ENCODE measurements at regions not wholly inside any gene's neighbourhood (a gene's known extent, or its start where the extent isn't known, plus 50 kb on each side); places are given as distances from the start of the nearest gene placed in this dataset.
A peak's percentile ranks its signal among the peaks of the same experiment; 100 is the strongest.

DNA sequence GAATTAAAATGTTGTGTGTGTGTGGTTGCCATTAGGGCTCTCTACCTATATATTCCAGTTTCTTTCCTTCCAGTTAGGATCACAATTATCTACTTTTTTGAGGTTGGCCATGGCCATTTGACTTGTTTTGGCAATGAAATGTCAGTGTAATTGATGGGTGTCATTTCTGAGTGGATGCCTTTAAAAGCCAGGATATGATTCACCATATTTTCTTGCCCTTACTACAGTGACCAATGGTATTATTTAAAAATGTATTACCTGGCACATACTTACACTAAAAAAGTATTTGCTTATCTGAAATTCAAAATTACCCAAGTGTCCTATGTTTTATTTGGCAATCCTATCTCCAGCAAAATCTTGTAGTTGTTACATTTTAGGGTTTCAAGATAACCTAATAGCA is 258.7 kb upstream of the ACTBL2 start:
- Histone ChIP-seq H3K9me3 (ENCODE audit: insufficient read depth, low read depth, low read length) (no peaks in the 10 kb centered on the region), H3K4me2 (ENCODE audit: low read length) (no peak overlapping the region), H3K27me3 (ENCODE audit: insufficient read depth, low read length) (no peaks in the 10 kb centered on the region), H3K27ac (ENCODE audit: low read depth, low read length) (no peak overlapping the region), H3K9ac (ENCODE audit: low read length) (no peak overlapping the region), H3K36me3 (ENCODE audit: insufficient read depth, low read length) (no peaks in the 10 kb centered on the region), H3K4me3 (ENCODE audit: insufficient read depth, low read depth, low read length) (no peak overlapping the region), H4K20me1 (ENCODE audit: insufficient read depth, low read length) (no peaks in the 10 kb centered on the region), H3K79me2 (ENCODE audit: insufficient read depth, low read length) (no peaks in the 10 kb centered on the region), H3K4me1 (ENCODE audit: insufficient read depth, low read length) (peaks cover 7% of the 10 kb centered on the region), H2AFZ (ENCODE audit: low read depth, low read length) (no peak overlapping the region)
- no peak for FAIRE-seq
- Mint-ChIP-seq H3K27me3 (ENCODE audit: low read depth, unreplicated experiment) (no peaks in the 10 kb centered on the region), H3K9me3 (ENCODE audit: unreplicated experiment) (no peaks in the 10 kb centered on the region), H3K36me3 (ENCODE audit: low read depth, unreplicated experiment) (no peaks in the 10 kb centered on the region), H3K4me1 (ENCODE audit: low read depth, unreplicated experiment) (peaks cover 26% of the 10 kb centered on the region), H3K27ac (ENCODE audit: unreplicated experiment) (no peak overlapping the region), H3K4me3 (ENCODE audit: unreplicated experiment) (no peak overlapping the region)
- DNase-seq (ENCODE audit: low read depth), result no peak
- TF ChIP-seq, protein P1, sequence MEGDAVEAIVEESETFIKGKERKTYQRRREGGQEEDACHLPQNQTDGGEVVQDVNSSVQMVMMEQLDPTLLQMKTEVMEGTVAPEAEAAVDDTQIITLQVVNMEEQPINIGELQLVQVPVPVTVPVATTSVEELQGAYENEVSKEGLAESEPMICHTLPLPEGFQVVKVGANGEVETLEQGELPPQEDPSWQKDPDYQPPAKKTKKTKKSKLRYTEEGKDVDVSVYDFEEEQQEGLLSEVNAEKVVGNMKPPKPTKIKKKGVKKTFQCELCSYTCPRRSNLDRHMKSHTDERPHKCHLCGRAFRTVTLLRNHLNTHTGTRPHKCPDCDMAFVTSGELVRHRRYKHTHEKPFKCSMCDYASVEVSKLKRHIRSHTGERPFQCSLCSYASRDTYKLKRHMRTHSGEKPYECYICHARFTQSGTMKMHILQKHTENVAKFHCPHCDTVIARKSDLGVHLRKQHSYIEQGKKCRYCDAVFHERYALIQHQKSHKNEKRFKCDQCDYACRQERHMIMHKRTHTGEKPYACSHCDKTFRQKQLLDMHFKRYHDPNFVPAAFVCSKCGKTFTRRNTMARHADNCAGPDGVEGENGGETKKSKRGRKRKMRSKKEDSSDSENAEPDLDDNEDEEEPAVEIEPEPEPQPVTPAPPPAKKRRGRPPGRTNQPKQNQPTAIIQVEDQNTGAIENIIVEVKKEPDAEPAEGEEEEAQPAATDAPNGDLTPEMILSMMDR (IDR thresholded peaks at IDR 0.05; ENCODE audit: insufficient read depth, low read depth, low read length), result no peak
- no peak for TF ChIP-seq EZH2 (IDR thresholded peaks at IDR 0.05; ENCODE audit: insufficient read depth, low read length)

DNA sequence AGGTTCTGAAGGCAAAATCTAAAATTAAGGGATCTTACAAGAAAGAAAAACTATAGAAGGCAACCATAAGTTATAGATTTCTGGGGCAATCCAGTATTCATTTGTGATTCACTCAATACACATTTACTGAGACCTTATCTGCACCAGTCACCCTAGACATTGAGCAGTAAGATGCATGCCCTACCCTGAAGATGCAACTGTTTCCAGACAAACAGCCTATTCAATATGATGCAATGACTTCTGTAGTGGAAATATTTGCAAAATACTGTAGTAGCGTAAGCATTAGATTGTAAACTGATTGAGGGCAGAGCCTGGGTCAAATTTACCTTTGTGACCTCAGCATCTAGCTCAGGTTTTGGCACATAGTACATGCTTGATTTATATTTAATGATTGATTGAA is 256.2 kb upstream of the ACTBL2 start:
- Histone ChIP-seq H2AFZ (ENCODE audit: low read depth, low read length) (no peak overlapping the region), H3K9ac (ENCODE audit: low read length) (no peak overlapping the region), H3K36me3 (ENCODE audit: insufficient read depth, low read length) (no peaks in the 10 kb centered on the region), H4K20me1 (ENCODE audit: insufficient read depth, low read length) (no peaks in the 10 kb centered on the region), H3K27me3 (ENCODE audit: insufficient read depth, low read length) (no peaks in the 10 kb centered on the region), H3K4me3 (ENCODE audit: insufficient read depth, low read depth, low read length) (no peak overlapping the region), H3K27ac (ENCODE audit: low read depth, low read length) (no peak overlapping the region), H3K4me2 (ENCODE audit: low read length) (no peak overlapping the region), H3K79me2 (ENCODE audit: insufficient read depth, low read length) (no peaks in the 10 kb centered on the region), H3K4me1 (ENCODE audit: insufficient read depth, low read length) (peaks cover 20% of the 10 kb centered on the region), H3K9me3 (ENCODE audit: insufficient read depth, low read depth, low read length) (no peaks in the 10 kb centered on the region)
- Mint-ChIP-seq H3K36me3 (ENCODE audit: low read depth, unreplicated experiment) (no peaks in the 10 kb centered on the region), H3K4me3 (ENCODE audit: unreplicated experiment) (no peak overlapping the region), H3K27ac (ENCODE audit: unreplicated experiment) (no peak overlapping the region), H3K27me3 (ENCODE audit: low read depth, unreplicated experiment) (no peaks in the 10 kb centered on the region), H3K9me3 (ENCODE audit: unreplicated experiment) (no peaks in the 10 kb centered on the region), H3K4me1 (ENCODE audit: low read depth, unreplicated experiment) (peaks cover 43% of the 10 kb centered on the region)
- DNase-seq (ENCODE audit: low read depth) (no peak), FAIRE-seq (no peak)
- TF ChIP-seq EZH2 (IDR thresholded peaks at IDR 0.05; ENCODE audit: insufficient read depth, low read length), result no peak
- TF ChIP-seq, protein P1 (IDR thresholded peaks at IDR 0.05; ENCODE audit: insufficient read depth, low read depth, low read length), result no peak

DNA sequence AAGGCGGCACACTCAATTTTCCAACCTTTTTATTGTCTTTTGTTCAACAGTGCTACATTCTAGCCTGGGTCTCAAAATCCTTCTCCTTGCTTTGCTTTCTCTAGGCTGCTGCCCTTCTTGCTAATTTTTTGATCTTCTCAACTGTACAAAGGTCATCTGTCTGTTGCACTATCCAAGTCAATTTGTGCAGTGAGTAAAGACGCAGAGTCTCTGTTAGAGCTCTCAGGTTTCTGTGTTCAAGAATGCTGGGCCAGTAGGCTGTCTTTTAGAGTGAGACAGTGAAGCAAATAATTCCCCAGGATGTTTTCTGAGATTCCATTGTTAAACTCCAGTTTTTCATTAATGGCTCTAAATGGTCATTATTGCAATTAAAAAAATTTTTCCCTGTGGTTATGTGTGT is 255.7 kb upstream of the ACTBL2 start:
- Mint-ChIP-seq H3K27me3 (ENCODE audit: low read depth, unreplicated experiment) (no peaks in the 10 kb centered on the region), H3K4me1 (ENCODE audit: low read depth, unreplicated experiment) (peaks cover 43% of the 10 kb centered on the region), H3K9me3 (ENCODE audit: unreplicated experiment) (no peaks in the 10 kb centered on the region), H3K27ac (ENCODE audit: unreplicated experiment) (peak overlapping the region; percentile 73), H3K4me3 (ENCODE audit: unreplicated experiment) (no peak overlapping the region), H3K36me3 (ENCODE audit: low read depth, unreplicated experiment) (no peaks in the 10 kb centered on the region)
- no peak for DNase-seq (ENCODE audit: low read depth)
- Histone ChIP-seq H3K9ac (ENCODE audit: low read length) (no peak overlapping the region), H3K9me3 (ENCODE audit: insufficient read depth, low read depth, low read length) (no peaks in the 10 kb centered on the region), H3K79me2 (ENCODE audit: insufficient read depth, low read length) (no peaks in the 10 kb centered on the region), H3K4me1 (ENCODE audit: insufficient read depth, low read length) (peaks cover 20% of the 10 kb centered on the region), H2AFZ (ENCODE audit: low read depth, low read length) (no peak overlapping the region), H3K4me2 (ENCODE audit: low read length) (no peak overlapping the region), H4K20me1 (ENCODE audit: insufficient read depth, low read length) (no peaks in the 10 kb centered on the region), H3K27ac (ENCODE audit: low read depth, low read length) (no peak overlapping the region), H3K36me3 (ENCODE audit: insufficient read depth, low read length) (no peaks in the 10 kb centered on the region), H3K4me3 (ENCODE audit: insufficient read depth, low read depth, low read length) (no peak overlapping the region), H3K27me3 (ENCODE audit: insufficient read depth, low read length) (no peaks in the 10 kb centered on the region)
- TF ChIP-seq EZH2 (IDR thresholded peaks at IDR 0.05; ENCODE audit: insufficient read depth, low read length), result no peak
- TF ChIP-seq, protein P1 (IDR thresholded peaks at IDR 0.05; ENCODE audit: insufficient read depth, low read depth, low read length), result no peak
- no peak for FAIRE-seq
